ENCODE measurements at regions not wholly inside any gene's neighbourhood (a gene's known extent, or its start where the extent isn't known, plus 50 kb on each side); places are given as distances from the start of the nearest gene placed in this dataset.

DNA sequence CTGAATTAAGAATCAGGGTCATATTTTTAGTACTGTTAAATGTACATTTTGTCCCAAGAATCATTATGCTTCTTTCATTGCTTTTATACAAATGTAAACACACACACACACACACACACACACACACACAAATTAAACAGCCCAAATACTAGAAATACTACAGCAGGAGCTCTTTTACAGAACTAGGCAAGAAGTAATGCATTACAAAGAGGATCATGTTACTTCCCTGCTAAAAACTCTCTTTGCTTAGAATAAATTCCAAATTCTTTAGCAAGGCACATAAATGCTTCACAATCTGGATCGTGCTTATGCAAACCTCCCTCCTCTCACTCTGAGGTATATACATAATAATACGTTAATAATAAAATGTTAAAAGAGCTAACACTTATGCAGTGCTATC, 720.4 kb upstream of the ADGRL4 start:
- Histone ChIP-seq H3K4me1 (ENCODE audit: control insufficient read depth in 5 of 5, insufficient read depth in 5 of 5, low read length in 5 of 5) (peaks cover 0 to 8% (median 0%) of the 10 kb centered on the region in 5 donors), H3K9me3 (ENCODE audit: control insufficient read depth in 4 of 4, insufficient read depth in 3 of 4, low read length in 3 of 4) (no peaks in the 10 kb centered on the region), H3K9ac (ENCODE audit: insufficient read depth in 1 of 2, low read length in 2 of 2) (no peak overlapping the region), H3K27me3 (ENCODE audit: control insufficient read depth in 3 of 3, insufficient read depth in 3 of 3, low read length in 2 of 3) (no peaks in the 10 kb centered on the region), H3K4me3 (no peak overlapping the region), H3K36me3 (ENCODE audit: control insufficient read depth in 4 of 4, insufficient read depth in 4 of 4, low read length in 4 of 4) (no peaks in the 10 kb centered on the region), H3K27ac (ENCODE audit: low read depth in 1 of 2, low read length in 1 of 2) (no peak overlapping the region)
- ATAC-seq (ENCODE audit: insufficient read depth, low FRiP score) (no peak), DNase-seq (peak in 2 of 3 donors; percentile 24 to 33)
- 58 to 72% methylated on average over 2 of the region's 2 CpGs for WGBS, 2 donors
- TF ChIP-seq, protein P1, sequence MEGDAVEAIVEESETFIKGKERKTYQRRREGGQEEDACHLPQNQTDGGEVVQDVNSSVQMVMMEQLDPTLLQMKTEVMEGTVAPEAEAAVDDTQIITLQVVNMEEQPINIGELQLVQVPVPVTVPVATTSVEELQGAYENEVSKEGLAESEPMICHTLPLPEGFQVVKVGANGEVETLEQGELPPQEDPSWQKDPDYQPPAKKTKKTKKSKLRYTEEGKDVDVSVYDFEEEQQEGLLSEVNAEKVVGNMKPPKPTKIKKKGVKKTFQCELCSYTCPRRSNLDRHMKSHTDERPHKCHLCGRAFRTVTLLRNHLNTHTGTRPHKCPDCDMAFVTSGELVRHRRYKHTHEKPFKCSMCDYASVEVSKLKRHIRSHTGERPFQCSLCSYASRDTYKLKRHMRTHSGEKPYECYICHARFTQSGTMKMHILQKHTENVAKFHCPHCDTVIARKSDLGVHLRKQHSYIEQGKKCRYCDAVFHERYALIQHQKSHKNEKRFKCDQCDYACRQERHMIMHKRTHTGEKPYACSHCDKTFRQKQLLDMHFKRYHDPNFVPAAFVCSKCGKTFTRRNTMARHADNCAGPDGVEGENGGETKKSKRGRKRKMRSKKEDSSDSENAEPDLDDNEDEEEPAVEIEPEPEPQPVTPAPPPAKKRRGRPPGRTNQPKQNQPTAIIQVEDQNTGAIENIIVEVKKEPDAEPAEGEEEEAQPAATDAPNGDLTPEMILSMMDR (IDR thresholded peaks at IDR 0.05; ENCODE audit: control extremely low read depth, extremely low read depth), result no peak

DNA sequence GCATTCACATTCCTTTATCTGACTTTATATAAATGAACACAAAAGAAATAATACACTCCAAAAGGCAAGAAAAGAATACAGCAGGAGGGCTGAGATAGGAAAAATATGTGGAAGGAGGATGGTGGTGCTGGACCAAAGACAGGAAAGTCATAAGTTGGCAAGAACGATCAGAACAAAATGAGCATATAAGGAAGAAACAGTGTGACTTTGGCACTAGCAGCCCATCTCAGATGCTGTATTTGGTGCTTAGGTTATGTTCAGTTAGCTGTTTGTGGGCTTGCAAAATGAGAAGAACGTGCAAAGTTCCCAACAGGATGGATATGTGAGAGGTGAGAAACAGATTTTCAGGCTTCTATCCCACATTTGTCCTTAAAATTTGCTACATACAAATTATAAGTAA, 719.8 kb upstream of the ADGRL4 start:
- Histone ChIP-seq H3K36me3 (ENCODE audit: control insufficient read depth in 4 of 4, insufficient read depth in 4 of 4, low read length in 4 of 4) (no peaks in the 10 kb centered on the region), H3K4me1 (ENCODE audit: control insufficient read depth in 5 of 5, insufficient read depth in 5 of 5, low read length in 5 of 5) (peaks cover 0 to 8% (median 0%) of the 10 kb centered on the region in 5 donors), H3K9me3 (ENCODE audit: control insufficient read depth in 4 of 4, insufficient read depth in 3 of 4, low read length in 3 of 4) (no peaks in the 10 kb centered on the region), H3K27me3 (ENCODE audit: control insufficient read depth in 3 of 3, insufficient read depth in 3 of 3, low read length in 2 of 3) (no peaks in the 10 kb centered on the region), H3K9ac (ENCODE audit: insufficient read depth in 1 of 2, low read length in 2 of 2) (no peak overlapping the region), H3K27ac (ENCODE audit: low read depth in 1 of 2, low read length in 1 of 2) (no peak overlapping the region), H3K4me3 (no peak overlapping the region)
- TF ChIP-seq, protein P1 (IDR thresholded peaks at IDR 0.05; ENCODE audit: control extremely low read depth, extremely low read depth), result no peak
- 58 to 63% methylated on average over 2 of the region's 2 CpGs for WGBS, 2 donors
- ATAC-seq (ENCODE audit: insufficient read depth, low FRiP score) (no peak), DNase-seq (peak in 2 of 3 donors; percentile 5 to 19)

DNA sequence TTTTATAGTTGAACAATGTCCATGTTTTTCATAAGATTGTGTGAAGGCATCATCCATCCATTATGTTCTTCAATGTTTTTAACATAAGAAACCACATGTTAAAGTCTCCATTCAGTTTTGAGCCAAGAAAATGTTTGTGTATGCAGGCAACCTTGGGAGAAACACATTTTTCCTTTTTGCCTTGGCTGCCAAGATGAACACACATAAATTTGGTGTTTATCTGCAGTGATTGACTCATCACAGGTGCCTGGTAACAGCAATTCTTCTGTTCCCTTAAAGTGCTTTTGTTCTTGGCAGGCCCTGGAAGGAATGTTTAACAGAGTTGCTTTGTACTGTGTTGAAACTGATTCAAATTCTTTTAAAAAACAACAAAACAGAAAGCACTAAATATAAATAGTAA, 709.9 kb upstream of the ADGRL4 start:
- TF ChIP-seq, protein P1 (IDR thresholded peaks at IDR 0.05; ENCODE audit: control extremely low read depth, extremely low read depth), result no peak
- Histone ChIP-seq H3K9me3 (ENCODE audit: control insufficient read depth in 4 of 4, insufficient read depth in 3 of 4, low read length in 3 of 4) (peaks cover 0 to 4% (median 0%) of the 10 kb centered on the region in 4 donors), H3K4me3 (no peak overlapping the region), H3K27me3 (ENCODE audit: control insufficient read depth in 3 of 3, insufficient read depth in 3 of 3, low read length in 2 of 3) (no peaks in the 10 kb centered on the region), H3K4me1 (ENCODE audit: control insufficient read depth in 5 of 5, insufficient read depth in 5 of 5, low read length in 5 of 5) (no peaks in the 10 kb centered on the region), H3K27ac (ENCODE audit: low read depth in 1 of 2, low read length in 1 of 2) (no peak overlapping the region), H3K9ac (ENCODE audit: insufficient read depth in 1 of 2, low read length in 2 of 2) (no peak overlapping the region), H3K36me3 (ENCODE audit: control insufficient read depth in 4 of 4, insufficient read depth in 4 of 4, low read length in 4 of 4) (no peaks in the 10 kb centered on the region)
- DNase-seq (no peak), ATAC-seq (ENCODE audit: insufficient read depth, low FRiP score) (no peak)

DNA sequence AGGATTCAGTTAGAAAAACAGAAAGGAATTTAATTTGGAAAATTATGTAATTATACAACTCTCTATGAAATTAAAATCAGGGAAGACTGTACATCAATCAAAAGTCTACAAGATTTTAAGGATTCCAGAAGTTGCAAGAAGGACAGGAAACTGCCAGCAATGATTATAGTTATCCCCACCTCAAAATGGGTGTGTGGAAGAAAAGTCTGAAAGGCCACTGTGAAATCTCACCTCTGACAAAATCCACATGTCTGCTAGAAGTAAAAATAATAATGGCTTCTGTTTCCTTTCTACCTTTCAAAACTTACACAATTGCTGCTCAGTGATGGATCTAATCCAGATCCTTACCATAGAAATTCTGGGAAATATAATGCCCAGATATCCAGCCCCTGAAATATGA, 708.1 kb upstream of the ADGRL4 start:
- Histone ChIP-seq H3K4me3 (no peak overlapping the region), H3K27ac (ENCODE audit: low read depth in 1 of 2, low read length in 1 of 2) (no peak overlapping the region), H3K9ac (ENCODE audit: insufficient read depth in 1 of 2, low read length in 2 of 2) (no peak overlapping the region), H3K36me3 (ENCODE audit: control insufficient read depth in 4 of 4, insufficient read depth in 4 of 4, low read length in 4 of 4) (no peaks in the 10 kb centered on the region), H3K4me1 (ENCODE audit: control insufficient read depth in 5 of 5, insufficient read depth in 5 of 5, low read length in 5 of 5) (no peaks in the 10 kb centered on the region), H3K27me3 (ENCODE audit: control insufficient read depth in 3 of 3, insufficient read depth in 3 of 3, low read length in 2 of 3) (no peaks in the 10 kb centered on the region), H3K9me3 (ENCODE audit: control insufficient read depth in 4 of 4, insufficient read depth in 3 of 4, low read length in 3 of 4) (peaks cover 0 to 4% (median 0%) of the 10 kb centered on the region in 4 donors)
- DNase-seq, result no peak
- TF ChIP-seq, protein P1 (IDR thresholded peaks at IDR 0.05; ENCODE audit: control extremely low read depth, extremely low read depth), result no peak
- ATAC-seq (ENCODE audit: insufficient read depth, low FRiP score), result no peak

Measured in lung (tissue), 11 donors.